ENCODE measurements at regions not wholly inside any gene's neighbourhood (a gene's known extent, or its start where the extent isn't known, plus 50 kb on each side); places are given as distances from the start of the nearest gene placed in this dataset.

DNA sequence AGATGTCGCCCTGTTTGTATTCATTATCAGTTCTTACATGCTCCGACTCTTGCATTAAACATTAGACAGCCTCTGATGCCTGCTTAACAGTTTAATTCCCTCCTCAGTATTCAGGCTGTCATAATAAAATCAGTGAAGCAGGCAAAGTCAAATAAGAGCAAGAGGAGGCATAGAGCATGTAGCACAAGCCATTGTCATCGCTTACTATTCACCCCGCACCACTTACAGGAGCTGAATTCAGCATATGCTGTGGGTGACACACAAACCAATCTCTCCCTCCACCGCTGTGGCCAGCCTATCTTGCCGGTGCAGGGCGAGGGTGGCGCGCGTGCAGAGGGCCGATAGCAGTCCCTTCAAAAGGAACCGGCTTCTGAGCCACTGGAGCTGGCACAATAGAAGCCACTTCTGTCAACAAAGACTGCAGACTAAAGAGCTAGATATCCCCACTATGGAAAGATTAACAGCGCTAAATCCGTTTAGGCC lies 433.2 kb upstream of the MGMT start:
- FAIRE-seq: no peak

DNA sequence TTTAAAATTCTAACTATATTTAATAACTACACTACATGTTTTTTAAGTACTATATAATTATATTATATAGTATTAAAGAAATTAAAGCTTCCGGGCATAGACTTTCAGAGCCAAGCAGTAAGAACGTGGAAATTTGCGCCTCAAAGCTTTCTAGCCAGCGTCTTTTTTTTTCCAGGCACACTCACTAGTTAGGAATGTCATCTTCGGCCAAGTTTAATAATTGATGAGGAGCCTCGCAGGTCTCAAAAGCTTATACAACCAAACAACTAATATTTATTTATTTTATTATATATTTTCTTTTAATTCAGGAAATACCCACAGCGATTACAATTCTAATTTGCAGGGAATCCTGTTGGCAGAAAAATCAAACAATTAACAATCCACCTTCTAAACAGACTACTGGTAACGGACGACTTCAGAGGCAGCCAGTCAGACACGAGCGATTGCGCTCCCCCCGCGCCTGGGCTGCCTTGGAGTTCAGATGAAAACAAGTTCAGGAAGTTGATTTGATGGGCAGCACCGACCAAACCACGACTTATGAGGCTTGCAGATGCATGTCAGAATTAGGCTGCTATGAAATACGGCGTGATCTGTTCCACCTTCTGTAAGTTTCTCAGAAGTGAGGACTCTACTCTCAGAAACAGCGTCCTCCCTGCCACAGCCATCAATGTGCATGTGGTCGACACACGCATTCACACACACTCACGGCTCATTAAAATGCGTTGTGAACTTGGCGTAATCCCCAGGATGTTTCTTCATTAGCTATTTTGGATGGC lies 431.8 kb upstream of the MGMT start:
- no peak for FAIRE-seq

DNA sequence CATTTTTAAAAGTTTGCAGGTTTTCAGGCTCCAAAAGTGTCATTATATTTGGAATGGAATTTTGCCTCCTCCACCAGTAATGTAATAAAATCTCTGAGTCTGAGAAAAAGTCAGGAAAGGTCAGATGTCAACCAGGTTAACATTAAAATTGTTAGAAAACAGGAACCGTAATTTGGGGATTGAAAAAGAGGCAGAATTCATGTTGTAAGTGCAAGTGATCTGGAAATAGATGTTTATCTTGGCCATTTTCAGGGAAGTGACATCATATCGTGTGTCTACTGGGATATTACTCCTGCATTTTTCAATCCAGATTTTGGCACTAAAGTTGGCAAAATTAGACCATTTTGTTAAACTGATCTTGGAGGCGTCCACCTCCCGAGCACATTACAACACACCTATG lies 428.5 kb upstream of the MGMT start:
- FAIRE-seq: no peak

DNA sequence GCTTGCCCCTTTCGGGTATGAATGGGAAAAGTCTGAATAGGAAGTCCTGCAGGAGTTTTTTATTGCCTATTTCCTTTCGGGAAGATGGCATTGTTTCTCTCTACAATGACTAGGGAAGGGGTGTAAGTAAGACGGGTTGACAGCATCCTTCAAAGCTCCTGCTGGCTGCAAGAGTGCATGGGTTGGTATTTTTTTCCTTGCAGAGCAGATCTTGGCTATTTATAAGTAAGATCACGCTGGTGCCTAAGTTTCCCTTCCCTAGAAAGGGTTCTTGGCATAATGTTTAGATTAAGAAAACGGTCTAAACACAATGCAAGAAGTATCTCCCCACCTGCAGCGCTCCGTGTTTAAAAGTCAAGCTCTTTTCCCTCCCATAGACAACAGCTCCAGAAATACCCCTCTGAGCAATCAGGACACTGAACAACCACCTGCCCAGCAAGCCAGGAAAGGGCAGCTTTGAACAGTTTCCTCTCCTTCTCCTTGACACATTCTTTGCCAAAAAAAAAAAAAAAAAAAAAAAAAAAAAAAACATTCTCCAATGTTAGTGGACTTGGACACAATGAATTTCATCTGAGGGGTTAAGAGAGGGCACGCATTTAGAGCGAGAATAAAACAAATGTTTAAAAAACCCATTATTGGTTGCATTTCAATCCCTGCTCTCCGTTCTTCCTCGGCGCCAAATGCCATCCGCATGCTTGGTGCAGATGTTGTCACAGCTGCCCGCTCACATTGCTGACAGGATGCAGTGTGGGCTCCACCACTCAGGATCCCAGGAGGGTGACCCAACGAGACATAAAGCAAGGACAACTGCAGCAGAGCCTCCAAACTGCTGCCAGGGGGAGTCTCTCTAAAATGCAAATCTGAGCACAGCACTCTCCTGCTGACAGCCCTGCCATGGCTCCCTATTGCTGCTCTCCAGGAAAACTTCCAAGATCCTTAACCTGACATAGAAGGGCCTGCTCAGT lies 427.4 kb upstream of the MGMT start:
- no peak for FAIRE-seq

DNA sequence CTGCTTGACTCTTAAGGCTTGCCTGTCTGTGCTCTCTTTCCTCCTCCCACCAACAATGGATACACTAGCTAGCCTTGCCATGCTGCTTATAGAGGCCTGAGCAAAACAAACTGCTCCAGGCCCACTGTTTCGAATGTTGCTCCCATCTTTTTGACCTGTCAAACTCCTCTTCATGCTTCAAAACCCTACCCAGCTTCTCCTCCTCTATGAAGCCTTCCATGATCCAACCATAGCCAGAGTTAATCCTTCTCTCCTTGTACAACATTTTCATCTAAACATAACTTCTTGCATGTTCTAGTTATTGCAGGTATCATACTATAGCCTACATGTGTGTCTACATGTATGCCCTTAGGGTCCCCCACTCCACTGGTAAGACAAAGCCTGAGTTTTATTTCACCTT lies 426.7 kb upstream of the MGMT start:
- no peak for FAIRE-seq

DNA sequence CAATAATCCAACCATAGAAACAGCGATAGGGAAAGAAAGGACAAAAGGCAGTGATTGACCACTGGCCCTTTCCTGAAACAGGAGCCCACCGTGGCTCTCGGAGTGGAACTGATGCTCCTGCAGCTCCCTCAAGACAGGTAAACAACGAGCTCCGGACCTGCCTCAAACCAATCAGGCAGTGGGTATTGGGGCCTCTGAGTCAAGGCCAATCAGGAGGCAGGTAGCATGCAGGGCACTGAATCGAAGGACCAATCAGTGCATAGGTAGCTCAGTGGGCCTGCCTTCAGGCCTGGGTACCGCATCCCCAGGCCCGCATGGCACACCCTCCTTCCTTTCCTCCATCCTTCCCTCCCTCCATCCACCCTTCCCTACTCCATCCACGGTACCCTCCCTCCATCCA lies 425.1 kb upstream of the MGMT start:
- no peak for FAIRE-seq

DNA sequence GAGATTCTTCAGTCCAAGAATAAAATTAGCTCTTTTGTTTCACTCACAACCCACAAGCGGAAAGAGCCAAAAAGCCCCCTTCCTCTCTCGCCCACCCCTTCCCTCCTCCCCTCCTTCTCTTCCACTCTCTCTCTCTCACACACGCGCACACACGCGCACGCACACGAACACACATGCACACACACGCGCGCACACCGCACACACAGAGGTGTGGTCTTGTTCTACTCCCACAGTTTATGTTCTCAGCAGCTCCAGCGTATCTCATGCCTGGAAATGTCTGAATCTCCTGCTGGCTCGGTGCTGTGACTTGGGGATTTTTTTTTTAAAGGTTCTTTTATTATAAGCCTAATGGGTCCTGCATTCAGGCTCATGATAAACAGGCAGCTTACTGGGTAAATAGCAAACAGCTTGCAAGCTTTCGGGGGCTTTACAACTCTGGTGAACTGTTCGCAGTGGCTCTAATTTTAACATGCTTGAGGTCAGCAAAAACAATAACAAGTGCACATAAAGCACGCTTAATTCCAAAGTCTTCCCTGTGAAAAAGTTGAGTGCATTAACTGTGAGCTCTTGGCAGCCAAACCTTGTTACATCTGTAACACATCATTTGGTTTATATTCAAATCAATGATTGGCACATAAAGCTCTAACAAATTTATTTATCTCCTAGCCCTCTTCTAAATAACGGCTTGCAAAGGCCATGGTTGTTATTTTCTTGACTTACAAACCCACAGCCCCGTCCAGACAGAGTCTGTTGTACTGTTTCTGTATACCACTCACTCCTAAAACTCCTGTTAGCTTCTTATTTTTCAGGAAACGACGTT lies 424.1 kb upstream of the MGMT start:
- FAIRE-seq: no peak

DNA sequence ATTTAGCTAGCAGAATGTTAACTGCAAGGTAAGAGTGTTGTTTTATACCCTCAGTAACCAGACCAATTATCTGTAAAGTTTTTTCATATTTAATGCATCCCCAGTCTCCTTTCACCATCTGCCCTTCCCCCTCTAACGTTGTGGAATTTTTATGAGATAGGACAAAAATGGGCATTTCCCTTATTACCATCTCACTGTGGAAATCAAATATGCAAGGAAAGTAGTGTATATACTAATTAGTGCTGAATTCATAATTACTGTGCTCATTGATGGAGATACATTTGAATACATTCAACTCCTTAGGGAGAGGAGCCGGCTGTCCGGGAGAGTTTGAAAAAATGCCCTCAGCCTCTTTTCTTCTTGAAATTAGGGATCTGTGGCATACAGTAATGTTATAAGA lies 423.4 kb upstream of the MGMT start:
- no peak for FAIRE-seq

DNA sequence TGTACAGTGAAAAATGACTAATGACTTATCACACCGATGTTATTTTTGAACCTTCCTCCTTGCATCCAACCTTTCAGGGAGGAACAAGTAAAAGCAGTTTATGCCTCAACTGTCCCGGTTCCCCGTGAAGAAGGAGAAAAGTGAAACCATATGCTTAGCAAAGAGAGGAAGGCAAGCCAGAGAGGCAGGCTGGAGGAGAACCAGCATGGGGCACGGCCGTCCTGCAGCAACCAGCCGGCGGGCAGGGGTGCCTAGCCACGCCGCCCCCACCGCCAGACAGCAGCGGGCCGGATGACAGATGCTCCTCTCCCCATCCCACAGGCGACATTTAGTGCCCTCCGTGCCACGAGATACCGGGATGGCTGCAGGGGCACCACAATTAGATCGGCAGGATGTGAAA lies 421.4 kb upstream of the MGMT start:
- FAIRE-seq: no peak

DNA sequence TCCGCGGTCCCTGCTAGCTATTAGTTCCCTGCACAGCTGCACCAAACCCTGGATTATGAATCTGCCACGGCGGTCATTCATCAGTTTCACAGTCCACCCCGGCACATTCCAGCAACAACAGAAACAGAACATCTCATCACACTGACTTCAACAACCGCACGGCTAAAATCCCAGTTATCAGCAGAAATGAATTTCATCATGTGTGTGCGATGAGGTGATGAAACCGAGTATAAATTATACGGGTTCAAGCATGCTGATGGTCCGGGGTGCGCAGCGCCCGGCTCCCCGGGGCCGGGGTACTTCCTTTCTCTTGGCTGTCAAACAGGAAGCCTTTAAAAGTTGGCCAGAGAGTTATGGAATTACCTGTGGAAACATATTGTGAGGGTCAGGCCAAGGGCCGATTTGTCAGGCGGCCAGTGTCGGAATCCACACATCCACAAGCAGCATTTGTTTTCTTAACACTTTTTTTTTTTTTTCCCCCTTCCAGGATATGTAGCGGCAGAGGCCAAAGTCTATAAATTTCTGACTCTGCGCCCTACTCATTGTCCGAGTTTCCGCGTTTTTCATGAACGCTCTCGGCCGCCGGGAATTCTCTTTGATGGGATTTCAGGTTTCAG lies 420.9 kb upstream of the MGMT start:
- FAIRE-seq: no peak

DNA sequence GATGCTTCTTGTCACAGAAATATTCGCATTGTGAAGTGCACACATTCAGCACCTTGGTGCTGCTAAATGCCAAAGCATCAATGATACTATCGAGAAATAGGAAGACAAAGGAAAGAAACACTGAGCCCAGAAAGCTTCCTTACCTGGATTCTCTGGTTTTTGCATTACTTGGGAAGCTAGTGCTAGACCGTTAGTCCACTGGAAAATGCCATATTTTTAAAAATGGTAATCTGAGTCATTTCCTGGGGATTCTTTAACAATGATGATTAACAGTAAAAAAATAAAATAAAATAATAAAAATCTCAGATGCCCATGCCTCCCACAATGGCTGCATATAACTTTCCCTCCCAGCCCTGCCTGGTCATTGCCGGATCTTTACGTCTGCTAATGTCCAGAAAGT lies 420.1 kb upstream of the MGMT start:
- no peak for FAIRE-seq

DNA sequence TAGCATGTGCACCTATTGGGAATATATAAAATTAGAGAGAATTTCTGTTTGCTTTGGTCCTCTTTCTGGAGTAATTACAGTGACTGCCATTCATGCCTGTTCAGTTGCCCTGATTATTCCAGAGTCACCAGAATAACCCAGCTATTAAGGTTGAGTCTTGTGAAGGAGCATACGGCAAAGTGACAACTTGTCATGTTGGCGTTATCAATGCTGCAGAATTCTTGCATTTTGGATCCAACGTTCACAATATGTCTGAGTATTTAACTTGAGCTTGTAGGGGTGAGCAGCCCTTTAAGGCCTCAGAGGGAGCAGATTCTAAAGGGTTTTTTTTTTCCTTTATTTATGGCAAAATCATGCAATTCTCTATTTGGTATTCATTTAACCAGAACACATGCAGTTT lies 419.4 kb upstream of the MGMT start:
- FAIRE-seq: no peak

DNA sequence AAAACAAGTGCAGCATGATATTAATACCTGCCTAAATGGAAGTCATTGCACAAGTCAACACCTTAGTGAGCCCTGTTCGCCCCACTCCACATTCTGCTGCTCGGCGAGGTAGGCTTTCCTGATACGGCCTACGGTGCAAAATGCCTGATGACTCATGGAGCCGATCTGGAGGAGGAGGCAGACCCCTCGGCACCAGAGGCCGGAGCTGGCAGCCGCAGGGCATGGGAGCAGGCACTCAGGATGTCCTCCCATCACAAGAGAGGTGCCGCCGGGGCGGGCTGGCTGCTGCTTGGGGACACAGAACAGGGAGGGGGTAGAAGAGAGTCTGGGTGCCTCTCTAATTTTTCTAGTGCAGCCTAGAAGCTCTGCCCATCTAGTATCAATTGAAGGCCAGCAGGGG lies 418.5 kb upstream of the MGMT start:
- FAIRE-seq: no peak

DNA sequence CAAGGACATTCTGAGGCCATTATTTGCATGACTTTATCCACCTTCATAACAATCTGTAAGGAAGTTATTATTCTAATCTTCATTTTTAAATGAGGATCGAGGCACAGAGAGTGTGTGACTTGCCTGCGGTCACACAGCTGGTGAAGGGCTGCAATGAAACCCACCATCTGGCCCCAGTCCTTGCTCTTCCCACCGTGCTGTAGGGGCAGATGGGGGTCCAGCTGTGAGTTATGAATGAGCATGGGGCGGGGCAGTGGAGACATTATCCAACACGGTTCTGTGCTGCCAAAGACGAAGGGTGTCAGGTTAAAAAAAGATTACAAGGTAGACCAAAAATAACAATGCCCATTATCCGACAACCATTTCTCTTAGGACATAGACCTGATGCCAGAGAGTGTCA lies 417.5 kb upstream of the MGMT start:
- FAIRE-seq: no peak

DNA sequence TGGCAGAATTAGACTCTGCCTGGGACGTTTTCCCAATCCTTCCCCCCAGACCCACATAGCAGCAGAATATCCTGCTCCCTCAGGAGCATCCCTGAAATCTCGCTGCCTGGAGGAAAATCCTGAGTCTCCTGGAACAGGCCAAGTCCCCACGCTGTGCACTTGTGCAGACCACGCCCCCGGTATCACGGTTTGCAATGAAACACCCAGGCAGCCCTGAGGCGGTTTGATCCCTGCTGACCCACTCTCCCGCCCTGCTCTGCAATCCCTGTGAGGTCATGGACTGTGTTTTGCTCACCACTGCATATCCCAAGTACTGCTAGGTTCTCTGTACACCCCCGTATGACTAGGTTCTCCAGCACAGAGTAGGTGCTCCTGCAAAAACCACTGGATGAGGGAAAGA lies 411.8 kb upstream of the MGMT start:
- FAIRE-seq: no peak

DNA sequence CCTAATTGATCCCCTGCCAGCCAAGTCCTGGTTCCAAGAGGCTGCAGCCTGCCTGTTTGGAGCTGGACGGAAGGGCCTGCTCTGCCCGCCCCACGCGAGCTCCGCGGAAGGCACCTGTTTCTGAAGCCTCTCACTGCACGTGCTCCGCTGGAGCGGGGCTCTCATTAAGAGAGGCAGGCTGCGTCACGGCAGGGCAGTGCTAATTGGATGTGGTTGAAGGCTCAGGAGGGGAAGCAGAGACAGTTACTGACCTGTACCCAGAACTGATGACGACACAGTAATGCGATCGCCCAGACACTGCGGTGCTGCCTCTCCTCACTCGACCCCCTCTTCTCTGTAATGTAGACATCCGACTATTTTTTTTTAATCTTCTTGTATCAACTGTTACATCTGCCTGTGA lies 411.1 kb upstream of the MGMT start:
- no peak for FAIRE-seq

DNA sequence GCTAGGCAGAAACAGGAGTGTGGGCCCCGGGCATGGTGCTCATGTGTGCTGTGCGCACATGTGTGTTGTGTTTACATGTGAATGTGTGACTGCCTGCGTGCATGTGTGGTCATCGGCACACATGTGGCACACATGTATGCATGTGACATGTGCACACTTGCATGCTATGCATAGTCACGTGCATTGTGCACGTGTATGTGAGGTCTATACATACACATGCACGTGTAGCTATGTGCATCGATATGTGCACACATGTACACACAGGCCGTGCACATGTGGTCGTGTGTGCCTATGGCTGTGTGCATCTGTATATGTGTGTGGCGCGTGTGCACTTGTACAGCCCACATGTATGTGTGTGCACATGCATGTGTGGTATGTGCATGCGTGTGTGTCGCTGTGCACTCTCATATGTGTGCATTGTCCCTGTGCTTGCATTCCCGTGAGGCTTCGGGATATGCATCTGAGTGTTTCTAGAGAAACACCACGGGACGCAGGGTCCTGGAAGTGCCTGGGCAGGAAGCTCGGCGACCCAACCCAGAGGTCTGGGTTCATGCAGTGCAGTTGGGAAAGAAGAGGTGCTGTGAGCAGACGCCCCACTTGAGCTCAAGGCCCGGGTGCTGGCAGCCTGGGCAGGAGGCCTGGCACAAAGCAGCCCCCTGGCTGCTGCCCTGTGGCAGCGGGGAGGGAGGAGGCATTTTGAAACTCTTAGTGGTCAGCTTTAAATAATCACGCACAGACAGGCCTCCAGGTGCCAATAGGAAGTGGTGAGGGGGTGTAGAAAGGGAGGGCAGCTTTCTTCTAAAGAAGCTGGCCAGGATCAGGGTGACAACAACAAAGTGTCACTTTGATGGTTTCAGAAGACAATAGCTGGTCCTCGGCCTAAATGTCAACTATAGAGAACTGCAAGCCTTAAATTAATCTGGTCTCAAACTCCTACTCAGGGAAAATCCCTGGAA lies 410.0 kb upstream of the MGMT start:
- no peak for FAIRE-seq

DNA sequence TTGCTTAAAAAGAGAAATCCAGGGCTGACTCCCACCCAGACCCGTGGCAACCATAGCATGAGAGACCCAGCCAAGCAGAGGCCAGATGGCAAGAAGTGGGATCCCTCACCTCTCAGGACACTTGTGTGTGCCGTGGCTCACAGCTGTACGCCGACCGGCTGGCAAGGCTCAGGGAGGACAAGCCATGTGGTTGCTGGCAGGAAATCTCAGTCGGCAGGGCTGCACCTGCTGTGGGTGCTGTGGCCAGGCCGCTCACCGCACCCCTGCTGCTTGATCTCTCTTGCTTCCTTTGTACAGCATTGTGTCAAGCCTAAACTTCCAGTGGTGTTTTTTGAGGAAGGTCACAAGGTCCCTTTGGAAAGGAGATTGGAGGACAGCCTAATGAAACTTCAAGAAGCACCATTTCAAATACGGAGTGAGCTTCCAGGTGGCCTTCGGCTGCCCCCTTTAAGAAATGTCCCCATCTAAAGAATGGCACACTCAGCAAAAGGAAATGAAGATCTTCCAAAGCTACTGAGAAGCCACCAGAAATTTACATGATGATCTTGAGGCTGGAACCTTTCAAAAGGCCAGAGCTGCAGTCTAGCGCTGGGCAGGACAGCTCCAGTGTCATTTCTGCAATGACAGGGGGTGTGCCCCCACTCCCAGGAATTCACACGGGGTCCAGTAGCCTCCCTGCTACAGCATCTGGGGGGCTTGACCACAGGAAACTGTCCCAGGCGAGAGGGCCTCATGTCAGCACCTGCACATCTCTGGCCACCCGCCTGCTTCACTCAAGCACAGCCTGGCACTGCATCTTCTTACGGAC lies 409.0 kb upstream of the MGMT start:
- no peak for FAIRE-seq

DNA sequence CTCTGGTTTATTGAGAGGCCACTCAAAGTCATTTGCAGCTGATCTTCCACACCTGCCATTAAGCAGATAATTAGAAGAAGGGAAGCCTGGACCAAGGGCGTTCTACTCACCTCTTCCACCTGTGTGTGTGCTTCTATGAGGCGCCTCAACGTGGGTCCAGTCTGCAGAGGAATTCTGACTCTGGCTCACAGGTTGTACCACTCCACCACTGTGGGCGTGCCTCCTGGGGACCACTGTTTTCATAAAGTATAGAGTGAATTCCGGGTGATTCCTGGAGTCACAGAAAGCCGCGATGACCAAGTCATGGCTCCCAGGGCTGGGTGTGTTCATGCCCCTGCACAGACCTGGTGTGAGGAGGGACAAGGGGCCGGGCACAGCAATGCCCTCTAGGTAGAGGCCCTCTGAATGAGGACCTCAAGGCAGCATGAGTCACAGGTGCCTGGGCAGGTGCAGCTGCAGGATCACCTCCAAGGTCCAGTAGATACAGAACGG lies 408.3 kb upstream of the MGMT start:
- FAIRE-seq: no peak

DNA sequence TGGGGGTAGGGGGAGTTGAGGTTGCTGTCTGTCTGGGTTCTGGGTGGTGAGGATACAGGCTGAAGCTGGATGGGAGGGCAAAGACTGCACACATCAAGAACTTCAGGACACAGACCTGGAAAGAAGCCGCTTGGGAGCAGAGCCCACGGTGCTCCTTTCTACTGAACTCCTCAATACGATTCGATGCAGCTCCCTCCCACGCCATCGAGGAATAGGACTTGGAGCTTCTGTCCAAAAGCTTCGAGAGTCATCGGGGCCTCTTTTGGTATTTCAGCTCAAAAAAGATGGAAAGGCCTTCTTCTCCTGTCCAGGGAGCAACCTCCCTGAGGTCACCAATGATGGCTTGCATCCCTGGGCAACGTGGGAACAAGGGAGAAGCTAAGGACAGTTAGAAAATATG lies 407.1 kb upstream of the MGMT start:
- FAIRE-seq: no peak
